Brain microvascular endothelial cell (primary cell): ENCODE measurements at regions not wholly inside any gene's neighbourhood (a gene's known extent, or its start where the extent isn't known, plus 50 kb on each side); places are given as distances from the start of the nearest gene placed in this dataset.

Experiments
- DNase-seq: peaks from one replicate; pipeline ENCODE4 v3.0.0-alpha.2; 2020
- H3K27ac ChIP-seq: fragments of 250-450 bp; sonication (Bioruptor Pico); 2 replicates; pipeline ENCODE4 v1.5.1; 2020; ENCODE audit warnings: mild to moderate bottlenecking, moderate library complexity
- H3K27me3 ChIP-seq: fragments of 250-450 bp; sonication (Bioruptor Pico); replicated peaks from 2 replicates; pipeline ENCODE4 v1.5.1; 2020; ENCODE audit warnings: mild to moderate bottlenecking
- H3K36me3 ChIP-seq: fragments of 250-450 bp; sonication (Bioruptor Pico); replicated peaks from 2 replicates; pipeline ENCODE4 v1.5.1; 2020; ENCODE audit warnings: mild to moderate bottlenecking
- H3K4me3 ChIP-seq: 2 replicates; pipeline ENCODE4 v1.5.1; 2011; ENCODE audit warnings: low read depth, mild to moderate bottlenecking, control low read depth, low read length, moderate library complexity
- CTCF ChIP-seq: IDR thresholded peaks from 2 replicates; pipeline ENCODE4 v1.5.1; 2011; ENCODE audit warnings: low read depth, mild to moderate bottlenecking, moderate library complexity, low read length, control low read depth, inconsistent platforms; ENCODE audit errors: missing control alignments
- in situ Hi-C: cut with HindIII; loops from 2 replicates; pipeline ENCODE4 v1.10.0; 2017; ENCODE audit warnings: low sequenced_read_pairs, low pct_ligation_motif_present

- Histone ChIP-seq H3K27me3 (no peaks in the 10 kb centered on the region), H3K27ac (no peak overlapping the region), H3K4me3 (no peak overlapping the region), H3K36me3 (no peaks in the 10 kb centered on the region)
- no peak for DNase-seq
- in situ Hi-C loops, result no loop called here
- TF ChIP-seq CTCF, result no peak
Observed at GRCh38 chr10:35942057-35942456, 300.0 kb upstream of the FZD8 start.

GRCh38 chr10:35940141-35941041 is 298.3 kb upstream of the FZD8 start:
- Histone ChIP-seq H3K27me3 (no peaks in the 10 kb centered on the region), H3K36me3 (no peaks in the 10 kb centered on the region), H3K4me3 (no peak overlapping the region), H3K27ac (no peak overlapping the region)
- in situ Hi-C loops, result no loop called here
- no peak for DNase-seq
- TF ChIP-seq CTCF, result no peak

DNA sequence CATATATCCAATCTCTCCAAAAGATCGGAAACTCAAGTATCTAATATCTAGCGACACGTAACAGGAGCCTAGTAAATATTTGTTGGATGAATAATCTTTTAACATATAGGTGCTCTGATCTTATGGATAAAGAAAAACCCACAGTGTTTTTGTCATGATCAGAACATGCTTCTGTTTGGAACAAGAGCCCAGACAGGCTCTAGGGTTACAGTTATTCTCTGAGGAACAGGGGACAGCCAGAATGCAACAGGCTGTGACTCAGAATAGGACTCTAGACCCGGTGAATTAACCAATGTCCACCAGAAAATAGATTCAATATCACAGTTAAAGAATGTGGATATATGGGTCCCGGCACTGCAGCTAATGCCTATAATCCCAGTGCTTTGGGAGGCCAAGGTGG is 296.1 kb upstream of the FZD8 start:
- Histone ChIP-seq H3K36me3 (no peaks in the 10 kb centered on the region), H3K4me3 (no peak overlapping the region), H3K27me3 (no peaks in the 10 kb centered on the region), H3K27ac (no peak overlapping the region)
- no peak for TF ChIP-seq CTCF
- in situ Hi-C loops, result no loop called here
- no peak for DNase-seq

DNA sequence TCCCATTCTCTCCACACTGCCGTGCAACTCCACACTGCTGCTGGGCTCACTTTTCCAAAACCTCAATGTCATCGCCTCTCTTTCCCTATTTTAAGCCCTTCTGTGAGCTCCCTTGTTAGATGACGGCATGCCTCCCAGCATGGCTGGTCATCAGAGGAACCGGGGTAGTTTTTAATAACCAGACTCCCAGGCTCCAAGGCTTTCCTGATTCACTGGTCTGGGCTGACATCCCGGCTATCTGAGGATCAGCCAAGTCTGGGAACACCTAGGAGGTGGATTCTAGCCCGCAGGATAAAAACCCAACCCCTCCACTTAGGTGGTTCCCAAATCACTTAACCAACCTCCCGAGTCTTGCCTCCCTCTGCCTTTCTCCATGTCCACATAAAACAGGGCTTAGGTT is 295.4 kb upstream of the FZD8 start:
- Histone ChIP-seq H3K27ac (no peak overlapping the region), H3K27me3 (no peaks in the 10 kb centered on the region), H3K36me3 (no peaks in the 10 kb centered on the region), H3K4me3 (no peak overlapping the region)
- no peak for DNase-seq
- in situ Hi-C loops, result no loop called here
- no peak for TF ChIP-seq CTCF

DNA sequence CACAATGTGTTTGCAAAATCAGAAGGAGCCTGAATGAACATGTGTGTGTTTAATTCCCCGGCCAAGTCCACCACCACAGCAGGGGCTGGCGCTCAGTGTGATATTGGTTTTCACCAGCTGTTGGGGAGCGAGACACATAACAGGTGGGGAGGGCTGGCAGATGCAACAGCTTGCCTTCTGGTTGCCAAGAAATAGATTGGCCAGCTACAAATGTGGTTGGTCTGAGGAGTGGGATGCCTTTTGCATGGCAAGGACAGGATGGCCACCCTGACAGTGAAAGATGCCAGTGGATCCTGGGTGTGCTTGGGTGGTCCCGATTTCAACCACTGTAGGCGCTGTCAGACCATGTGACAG is 292.5 kb upstream of the FZD8 start:
- Histone ChIP-seq H3K4me3 (no peak overlapping the region), H3K27me3 (no peaks in the 10 kb centered on the region), H3K27ac (no peak overlapping the region), H3K36me3 (no peaks in the 10 kb centered on the region)
- in situ Hi-C loops, result no loop called here
- no peak for TF ChIP-seq CTCF
- no peak for DNase-seq
